HG03025 (cell line): ENCODE measurements at regions not wholly inside any gene's neighbourhood (a gene's known extent, or its start where the extent isn't known, plus 50 kb on each side); places are given as distances from the start of the nearest gene placed in this dataset.

Experiments
- ATAC-seq: cut with Tn5 transposase; IDR thresholded peaks from one replicate; pipeline ENCODE4 v1.9.1; 2021; ENCODE audit warnings: mild to moderate bottlenecking, moderate library complexity; ENCODE audit not compliant: unreplicated experiment, low FRiP score

DNA sequence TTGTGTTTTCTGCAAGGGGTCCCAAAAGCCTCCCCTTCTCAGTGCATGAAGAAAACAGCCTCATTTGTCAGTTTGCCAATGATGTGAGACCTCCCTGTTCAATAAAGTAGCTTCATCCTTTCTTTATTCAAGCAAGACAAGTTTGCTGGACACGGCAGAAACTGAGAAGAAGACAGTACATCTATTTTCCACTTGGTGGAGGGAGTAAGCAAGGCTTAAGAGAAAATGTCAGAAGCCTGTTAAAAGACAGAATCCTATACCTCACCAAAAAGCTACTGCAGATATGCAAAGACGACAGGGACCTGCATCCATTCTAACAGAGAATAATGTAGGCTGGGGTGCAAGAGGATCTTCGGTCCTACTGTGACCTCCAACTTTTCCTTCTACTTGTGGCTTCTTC, 506.8 kb upstream of the VRK2 start:
- ATAC-seq = no peak

DNA sequence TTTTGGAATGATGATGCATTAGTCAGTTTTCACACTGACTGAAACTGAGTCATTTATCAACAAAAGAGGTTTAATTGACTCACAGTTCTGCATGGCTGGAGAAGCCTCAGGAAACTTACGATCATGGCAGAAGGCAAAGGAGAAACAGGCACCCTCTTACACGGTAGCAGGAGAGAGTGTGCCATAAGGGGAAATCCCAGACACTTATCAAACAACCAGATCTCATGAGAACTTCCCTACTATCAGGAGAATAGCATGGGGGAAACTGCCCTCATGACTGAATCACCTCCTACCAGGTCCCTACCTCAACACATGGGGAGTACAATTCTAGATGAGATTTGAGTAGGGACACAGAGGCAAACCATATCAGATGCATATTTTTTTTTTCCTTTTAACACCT, 504.5 kb upstream of the VRK2 start:
- no peak for ATAC-seq

DNA sequence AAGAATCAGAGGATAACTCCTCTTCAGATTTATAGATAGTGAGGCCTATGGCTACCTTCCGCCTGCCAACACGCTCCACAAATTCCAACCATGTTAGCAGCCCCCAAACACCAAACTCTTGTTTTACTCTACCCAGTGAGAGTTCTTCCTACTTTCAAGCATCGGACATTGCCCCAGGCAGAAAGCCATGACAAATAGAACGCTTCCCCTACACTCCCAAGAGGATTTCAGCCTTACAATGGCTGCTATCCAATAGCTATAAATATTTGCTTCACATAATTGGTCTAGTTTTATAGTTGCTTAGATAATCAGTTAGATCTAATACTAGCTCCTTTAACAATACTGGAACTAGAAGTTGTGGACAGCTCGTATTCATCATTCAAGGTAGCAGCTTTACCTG, 503.4 kb upstream of the VRK2 start:
- ATAC-seq = no peak

GRCh38 chr2:57544624-57545023, 502.0 kb upstream of the VRK2 start:
- no peak for ATAC-seq

DNA sequence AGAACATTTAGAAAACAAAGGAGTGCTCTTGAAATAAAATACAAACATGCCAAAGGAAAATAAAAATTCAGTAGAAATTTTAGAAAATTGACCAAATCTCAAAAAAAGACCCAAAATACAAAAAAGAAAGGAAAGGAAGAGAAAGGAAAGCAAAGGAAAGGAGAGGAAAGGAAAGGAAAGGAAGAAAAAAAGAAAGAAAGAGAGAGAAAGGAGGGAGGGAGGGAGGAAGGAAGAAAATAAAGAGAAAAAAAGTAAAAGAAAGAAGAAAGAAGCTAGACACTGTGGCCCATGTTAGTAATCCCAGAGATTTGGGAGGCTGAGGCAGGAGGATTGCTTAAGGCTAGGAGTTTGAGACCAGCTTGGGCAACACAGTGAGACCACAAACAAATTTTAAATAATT, 500.1 kb upstream of the VRK2 start:
- ATAC-seq = no peak

DNA sequence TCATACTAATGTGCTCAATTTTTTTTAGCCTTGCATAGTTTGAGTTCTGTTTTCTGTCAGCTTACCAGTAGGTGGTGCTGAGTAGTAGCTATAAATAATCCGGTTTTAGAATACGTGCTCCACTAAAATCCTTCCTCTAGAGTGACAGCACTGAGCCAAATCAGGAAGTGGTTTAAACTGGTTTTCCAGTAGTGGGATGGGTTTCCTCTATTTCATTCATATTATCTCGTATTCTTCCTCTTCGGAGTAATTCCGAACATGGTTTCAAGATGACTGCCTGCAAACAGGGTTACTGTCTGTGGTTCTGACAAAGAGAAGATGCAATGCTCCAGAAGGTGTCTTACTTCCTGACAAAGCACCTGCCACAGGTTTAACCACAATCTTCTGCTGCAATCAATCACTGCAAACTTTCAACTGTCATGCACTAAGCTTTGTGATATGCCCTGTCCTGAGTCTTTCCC, 496.9 kb upstream of the VRK2 start:
- peak; percentile 62 for ATAC-seq

GRCh38 chr2:57550912-57551311, 495.7 kb upstream of the VRK2 start:
- no peak for ATAC-seq

- no peak for ATAC-seq
Observed at GRCh38 chr2:57552885-57553284, 493.7 kb upstream of the VRK2 start.

GRCh38 chr2:57554348-57554747, 492.3 kb upstream of the VRK2 start:
- ATAC-seq = no peak

GRCh38 chr2:57558312-57558711, 488.3 kb upstream of the VRK2 start:
- no peak for ATAC-seq

GRCh38 chr2:57562495-57562894, 484.1 kb upstream of the VRK2 start:
- ATAC-seq = no peak

- ATAC-seq = no peak
Observed at GRCh38 chr2:57563015-57563414, 483.6 kb upstream of the VRK2 start.

DNA sequence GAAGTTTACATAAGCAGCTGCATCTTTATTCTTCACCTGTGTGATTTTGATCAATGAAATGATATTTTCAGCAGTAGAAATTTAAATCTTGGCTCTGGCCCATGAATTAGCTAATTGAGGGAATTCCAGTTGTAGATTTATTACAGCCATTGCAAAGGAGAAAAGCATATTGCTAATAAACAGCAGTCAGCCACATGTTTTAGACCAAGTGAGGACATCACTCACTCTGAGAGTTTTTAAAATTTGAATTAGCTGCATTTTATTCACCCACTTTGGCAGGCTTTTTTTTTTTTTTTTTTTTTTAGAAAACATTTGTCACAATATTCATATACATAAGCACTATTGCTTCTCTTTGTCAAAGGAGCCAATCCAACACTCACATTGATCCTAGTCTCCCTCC, 479.4 kb upstream of the VRK2 start:
- ATAC-seq = no peak

- ATAC-seq = no peak
Observed at GRCh38 chr2:57569396-57569795, 477.2 kb upstream of the VRK2 start.

DNA sequence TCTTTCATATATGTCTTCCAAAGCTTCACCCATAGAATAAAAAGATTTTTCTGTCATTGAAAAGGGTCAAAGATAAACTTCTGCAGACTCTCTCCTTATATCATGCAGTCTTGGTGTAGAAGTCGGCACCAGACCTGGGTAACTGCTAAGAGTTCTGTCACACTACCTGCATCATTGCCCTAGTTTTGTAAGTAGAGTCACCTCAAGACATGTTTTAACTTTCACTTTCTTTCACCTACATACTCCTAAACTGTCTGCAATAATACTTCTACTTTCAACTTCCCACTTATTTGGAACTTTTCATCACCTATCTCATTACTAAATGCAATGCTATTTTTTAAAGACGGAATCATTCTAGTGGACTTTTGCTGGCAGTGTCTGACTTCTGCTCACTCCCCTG, 475.6 kb upstream of the VRK2 start:
- peak; percentile 61 for ATAC-seq

DNA sequence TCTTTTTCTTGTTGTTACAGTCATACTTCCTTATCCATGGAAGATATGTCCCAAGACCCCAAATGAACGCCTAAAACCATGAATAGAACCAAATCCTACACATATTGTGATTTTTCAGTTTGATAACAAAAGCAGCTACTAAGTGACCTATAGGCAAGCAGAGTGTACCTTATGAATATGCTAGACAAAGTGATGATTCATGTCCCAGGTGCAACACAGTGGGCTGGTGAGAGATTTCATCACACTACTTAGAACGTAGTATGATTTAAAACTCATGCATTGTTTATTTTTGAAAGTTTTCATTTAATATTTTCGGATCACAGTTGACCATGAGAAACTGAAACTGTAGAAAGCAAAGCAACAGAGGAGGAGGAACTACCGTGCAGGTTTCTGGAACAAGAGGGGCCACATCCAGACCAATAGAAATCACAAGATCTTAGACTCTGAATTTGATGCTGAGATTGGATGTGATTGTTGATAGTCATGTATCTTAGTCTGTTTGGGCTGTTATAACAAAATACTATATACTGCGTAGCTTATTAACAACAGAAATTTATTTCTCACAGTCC, 470.8 kb upstream of the VRK2 start:
- no peak for ATAC-seq

GRCh38 chr2:57576983-57577382, 469.6 kb upstream of the VRK2 start:
- ATAC-seq = no peak

DNA sequence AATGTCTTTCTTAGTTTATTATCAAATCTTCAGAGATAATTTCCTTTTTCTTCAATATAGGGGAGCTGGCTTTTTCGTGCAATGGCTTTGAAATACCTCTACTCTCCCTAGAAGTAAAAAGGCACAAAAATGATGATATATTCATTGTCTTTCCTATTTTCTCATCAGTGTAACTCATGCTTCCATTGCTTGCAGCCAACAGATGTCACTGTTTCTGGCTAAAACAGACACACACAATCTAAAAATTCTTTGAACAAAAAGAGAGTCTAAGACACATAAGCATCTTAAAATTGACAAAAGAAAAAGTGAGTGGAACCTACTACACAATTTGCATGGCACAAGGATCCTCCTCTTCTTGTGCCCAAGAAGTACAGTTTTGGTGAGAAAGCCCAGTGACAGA, 448.7 kb upstream of the VRK2 start:
- no peak for ATAC-seq

- ATAC-seq = no peak
Observed at GRCh38 chr2:57598551-57598950, 448.1 kb upstream of the VRK2 start.

- no peak for ATAC-seq
Observed at GRCh38 chr2:57602733-57603132, 443.9 kb upstream of the VRK2 start.

DNA sequence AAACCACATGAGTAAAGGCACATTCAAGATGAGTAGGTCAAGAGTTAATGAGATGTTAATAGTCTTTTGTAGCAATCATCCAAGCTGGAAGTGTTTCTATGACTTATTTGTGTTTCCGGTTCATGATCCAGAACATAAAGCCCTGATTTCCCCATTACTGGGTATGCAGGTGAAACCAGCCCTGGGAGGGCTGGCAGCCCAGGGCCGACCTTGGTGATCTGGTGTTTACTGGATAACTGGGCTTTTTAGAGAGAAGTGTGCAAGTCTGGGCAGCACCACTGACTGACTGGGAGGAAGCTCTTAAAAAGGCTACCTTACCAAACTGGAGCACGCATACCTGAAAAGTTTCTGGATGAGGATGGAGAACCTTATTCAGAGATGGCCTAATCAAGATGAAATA, 431.6 kb upstream of the VRK2 start:
- no peak for ATAC-seq

- ATAC-seq = no peak
Observed at GRCh38 chr2:57615855-57616556, 430.6 kb upstream of the VRK2 start.

DNA sequence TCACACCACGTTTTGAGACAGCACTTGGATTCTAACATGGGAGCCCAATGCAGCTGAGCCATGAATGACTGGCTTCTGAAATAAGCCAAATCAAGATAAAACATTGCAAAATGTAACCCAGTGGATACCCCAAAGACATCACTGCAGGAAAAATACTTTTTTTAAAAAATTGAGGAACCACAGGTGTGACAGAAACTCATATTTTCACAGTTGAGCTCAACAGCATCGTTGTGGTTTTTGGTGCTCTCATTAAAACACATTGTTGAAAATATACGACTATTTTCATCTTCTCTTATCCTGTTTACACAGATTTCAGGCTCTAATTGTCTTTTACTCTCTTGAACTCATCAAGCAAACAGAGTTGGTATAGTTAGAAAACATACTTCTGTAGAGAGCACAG, 429.3 kb upstream of the VRK2 start:
- ATAC-seq = no peak
